ENCODE measurements at regions not wholly inside any gene's neighbourhood (a gene's known extent, or its start where the extent isn't known, plus 50 kb on each side); places are given as distances from the start of the nearest gene placed in this dataset.

GRCh38 chr18:11392980-11393885 lies 216.2 kb upstream of the SLC35G4 start:
- peak; percentile 41 to 78 (median 72) for ATAC-seq
- Histone ChIP-seq H3K4me1 (peaks cover 0 to 3% (median 0%) of the 10 kb centered on the region in 12 donors), H3K9me3 (no peaks in the 10 kb centered on the region), H3K36me3 (no peaks in the 10 kb centered on the region), H3K27ac (peak overlapping the region in 2 of 12 donors; percentile 27 to 34), H3K27me3 (no peaks in the 10 kb centered on the region), H3K4me3 (no peak overlapping the region)
- intact Hi-C loops (cut with DNase I), result no loop called here
- DNase-seq, result peak in 3 of 5 donors; percentile 25 to 60 (median 26)
- WGBS, 4 donors, result 53 to 76% (median 70%) methylated on average over 9 of the region's 9 CpGs
- TF ChIP-seq CTCF (IDR thresholded peaks at IDR 0.05) (no peak), POLR2A (IDR thresholded peaks at IDR 0.05) (no peak)

DNA sequence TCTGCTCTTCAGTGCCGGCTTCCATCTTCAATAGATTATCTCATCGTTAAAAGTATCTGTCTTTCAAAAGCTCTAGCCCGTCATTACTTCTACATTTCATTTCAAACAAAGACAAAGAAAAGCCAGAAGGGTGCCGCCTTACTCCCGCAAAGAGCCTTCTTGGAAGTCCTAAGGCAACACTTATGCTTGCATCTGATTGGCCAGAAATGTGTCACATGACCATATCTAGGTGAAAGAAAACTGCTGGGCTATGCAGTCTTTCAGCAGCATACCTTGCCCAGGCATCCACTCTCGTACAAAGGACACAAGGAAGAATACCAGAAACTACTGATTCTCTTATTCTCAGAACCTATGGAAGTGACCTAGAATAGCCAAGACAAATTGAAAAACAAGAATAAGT lies 217.1 kb upstream of the SLC35G4 start:
- Histone ChIP-seq H3K9me3 (no peaks in the 10 kb centered on the region), H3K4me3 (no peak overlapping the region), H3K27ac (no peak overlapping the region), H3K27me3 (no peaks in the 10 kb centered on the region), H3K4me1 (peaks cover 0 to 3% (median 0%) of the 10 kb centered on the region in 12 donors), H3K36me3 (no peaks in the 10 kb centered on the region)
- 80 to 83% (median 82%) methylated on average over 6 of the region's 6 CpGs for WGBS, 4 donors
- intact Hi-C loops (cut with DNase I), result no loop called here
- DNase-seq (no peak), ATAC-seq (no peak)
- TF ChIP-seq CTCF (IDR thresholded peaks at IDR 0.05) (no peak), POLR2A (IDR thresholded peaks at IDR 0.05) (no peak)

GRCh38 chr18:11391661-11392060 lies 217.7 kb upstream of the SLC35G4 start:
- 86 to 91% (median 89%) methylated on average over 6 of the region's 6 CpGs for WGBS, 4 donors

More at GRCh38 chr18:11391661-11392060, 217.7 kb upstream of the SLC35G4 start:
- Histone ChIP-seq H3K9me3 (no peaks in the 10 kb centered on the region), H3K4me3 (no peak overlapping the region), H3K36me3 (no peaks in the 10 kb centered on the region), H3K27me3 (no peaks in the 10 kb centered on the region), H3K27ac (no peak overlapping the region), H3K4me1 (peaks cover 0 to 3% (median 0%) of the 10 kb centered on the region in 12 donors)
- ATAC-seq (no peak), DNase-seq (no peak)
- intact Hi-C loops (cut with DNase I), result no loop called here
- TF ChIP-seq CTCF (IDR thresholded peaks at IDR 0.05), result no peak
- TF ChIP-seq POLR2A (IDR thresholded peaks at IDR 0.05), result no peak
